ENCODE measurements at regions not wholly inside any gene's neighbourhood (a gene's known extent, or its start where the extent isn't known, plus 50 kb on each side); places are given as distances from the start of the nearest gene placed in this dataset.

DNA sequence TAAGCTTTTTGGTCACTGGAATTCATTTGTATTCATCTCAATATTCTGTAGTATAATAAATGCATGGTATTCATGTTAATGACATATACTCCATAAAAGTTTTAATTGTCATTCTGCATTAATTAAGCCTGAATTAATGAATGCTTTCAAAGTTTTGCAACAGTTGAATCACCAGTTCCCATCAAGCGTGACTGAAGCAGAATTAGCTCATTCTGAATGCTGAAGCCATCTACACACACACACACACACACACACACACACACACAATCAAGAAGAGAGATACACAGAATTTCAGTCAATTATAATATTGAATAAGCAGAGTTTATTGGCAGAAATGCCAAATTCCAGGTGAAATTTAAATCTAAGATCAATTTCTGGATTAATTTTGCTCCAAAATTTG lies 252.1 kb upstream of the KCNMB2 start:
- no peak for DNase-seq

DNA sequence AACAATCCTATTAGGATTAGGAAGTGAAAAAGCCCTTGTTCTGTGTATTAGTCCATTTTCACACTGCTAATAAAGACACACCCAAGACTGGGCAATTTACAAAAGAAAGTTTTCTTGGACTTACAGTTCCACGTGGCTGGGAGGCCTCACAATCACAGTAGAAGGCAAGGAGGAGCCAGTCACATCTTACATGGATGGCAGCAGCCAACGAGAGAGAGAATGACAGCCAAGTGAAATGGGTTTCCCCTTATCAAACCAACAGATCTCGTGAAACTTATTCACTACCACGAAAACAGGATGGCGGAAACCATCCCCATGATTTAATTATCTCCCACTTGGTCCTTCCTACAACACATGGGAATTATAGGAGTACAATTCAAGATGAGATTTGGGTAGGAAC lies 248.2 kb upstream of the KCNMB2 start:
- no peak for DNase-seq

DNA sequence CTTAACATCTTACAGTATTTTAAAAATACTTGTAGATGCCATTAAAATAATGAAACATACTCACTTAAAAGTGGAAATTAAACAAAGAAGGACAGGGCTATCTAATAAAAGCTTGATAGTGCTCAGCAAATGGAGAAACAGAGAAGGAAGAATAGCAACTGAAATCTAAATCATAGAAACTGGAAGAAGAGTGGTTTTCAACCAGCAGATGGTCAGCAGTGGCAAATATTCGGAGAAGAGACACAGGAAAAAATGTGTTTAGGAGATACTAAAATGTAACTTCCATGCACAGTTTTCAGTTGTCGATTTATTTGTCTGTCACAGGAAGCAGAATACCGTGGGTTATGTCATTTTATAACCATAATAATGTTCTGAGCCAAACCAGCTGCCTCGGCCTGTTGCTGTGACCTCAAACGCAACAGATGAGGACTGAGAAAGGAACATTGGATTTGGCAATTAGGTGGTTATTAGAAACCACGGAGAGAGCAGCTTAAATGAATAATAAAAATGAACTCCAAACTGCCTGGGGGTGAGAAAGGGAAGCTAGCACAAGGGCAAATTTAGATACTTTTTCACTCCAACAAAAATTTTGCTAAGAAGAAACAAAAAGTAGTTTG lies 246.6 kb upstream of the KCNMB2 start:
- DNase-seq = no peak

DNA sequence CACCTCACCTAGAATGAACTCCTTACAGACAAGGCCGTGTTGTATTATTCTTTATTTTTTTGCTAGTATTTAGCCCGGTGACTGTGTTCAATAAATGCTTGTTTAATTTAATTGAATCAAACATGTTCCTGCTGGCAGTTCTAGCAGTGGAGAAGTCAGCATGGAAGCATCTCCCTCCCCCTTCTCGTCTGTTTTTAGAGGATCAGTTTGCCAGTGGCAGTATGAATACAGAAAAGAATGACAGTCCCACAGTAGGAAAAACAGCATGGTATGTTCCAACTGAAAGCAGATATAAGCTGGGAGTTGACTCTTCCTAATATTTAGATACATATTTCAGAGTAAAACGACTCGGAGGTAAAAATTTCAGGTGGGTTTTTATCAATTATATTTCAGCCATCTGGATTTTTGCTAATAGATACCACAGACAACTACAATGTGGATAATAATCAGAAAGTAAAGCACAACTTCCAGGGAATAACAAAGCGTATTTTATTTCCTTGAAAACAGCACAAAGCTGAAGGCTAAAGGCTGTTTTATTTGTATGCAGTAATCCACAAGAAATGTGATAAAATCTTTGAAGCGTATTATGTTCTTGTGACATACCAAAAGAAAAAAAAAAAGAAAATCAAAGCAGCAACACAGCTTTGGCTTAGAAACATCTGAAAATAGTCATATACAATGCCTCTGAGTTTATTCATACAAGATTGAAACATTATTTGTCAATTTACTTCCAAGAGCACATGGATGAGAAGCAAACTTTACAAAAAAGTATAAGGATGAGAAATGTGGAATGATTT lies 244.5 kb upstream of the KCNMB2 start:
- peak in 1 of 51 donors; percentile 9 for DNase-seq

DNA sequence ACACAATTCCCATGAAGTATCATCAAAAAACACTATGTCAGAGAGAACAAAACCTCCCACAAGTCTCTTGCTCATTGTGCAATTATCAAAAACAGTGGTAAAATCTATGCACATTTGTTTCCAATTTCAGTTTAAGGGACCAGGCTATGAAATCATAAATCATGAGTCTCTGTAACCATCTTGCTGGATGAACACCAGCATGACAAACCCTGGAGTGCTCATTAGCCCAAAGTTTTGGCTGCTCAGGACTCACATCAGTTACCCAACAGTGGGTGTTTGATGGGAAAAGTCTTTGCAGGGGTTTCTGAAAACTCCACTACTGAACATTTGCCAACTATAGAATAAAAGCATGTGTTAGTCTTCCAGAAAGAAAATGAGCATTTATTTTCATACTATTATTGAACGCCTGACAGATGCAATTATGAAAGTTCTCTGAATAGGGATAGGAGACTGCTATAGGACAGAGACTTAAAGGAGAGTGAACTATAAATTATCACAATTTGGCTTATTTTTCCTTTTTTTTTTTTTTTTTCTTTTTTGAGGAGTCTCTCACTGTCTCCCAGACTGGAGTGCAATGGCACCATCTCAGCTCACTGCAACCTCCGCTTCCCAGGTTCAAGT lies 240.8 kb upstream of the KCNMB2 start:
- peak in 2 of 51 donors; percentile 15 to 33 for DNase-seq

DNA sequence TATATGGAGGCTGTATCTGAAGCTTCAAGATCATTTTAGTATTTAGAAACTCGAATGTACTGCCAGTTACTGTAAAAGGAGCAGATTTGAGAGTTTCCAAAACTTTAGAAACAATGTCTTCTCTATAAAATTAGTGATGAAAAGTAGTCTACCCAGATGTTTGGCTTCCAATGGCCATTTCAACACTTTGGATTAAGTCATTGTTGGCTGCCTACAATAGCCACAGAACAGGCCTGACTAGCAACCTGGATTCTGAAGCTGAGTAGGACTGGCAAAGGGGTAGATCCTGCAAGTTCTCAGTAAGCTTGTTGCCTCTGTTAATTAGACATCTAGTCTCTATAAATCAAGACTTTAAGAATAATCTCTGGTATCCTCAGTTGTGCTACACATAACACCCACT lies 239.0 kb upstream of the KCNMB2 start:
- DNase-seq = no peak

DNA sequence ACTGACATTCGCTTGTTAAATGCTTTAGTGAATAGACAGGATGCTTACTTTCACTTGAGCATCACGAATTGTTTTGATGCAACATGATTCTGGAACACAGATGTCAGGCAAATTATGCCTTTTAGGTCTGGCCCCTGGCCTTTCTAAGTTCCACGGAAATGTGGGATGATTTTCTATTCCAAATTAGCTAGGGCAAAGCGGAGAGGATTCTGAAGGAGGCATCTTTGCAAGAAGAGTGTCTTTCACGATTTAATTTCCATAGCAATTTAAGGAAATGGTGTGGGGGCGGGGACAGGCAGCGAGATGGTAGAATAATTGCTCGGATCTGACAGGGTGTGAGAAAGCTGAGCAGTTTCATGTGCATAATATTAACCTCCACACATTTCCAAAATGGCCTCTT lies 238.5 kb upstream of the KCNMB2 start:
- DNase-seq = peak in 2 of 51 donors; percentile 11 to 46

DNA sequence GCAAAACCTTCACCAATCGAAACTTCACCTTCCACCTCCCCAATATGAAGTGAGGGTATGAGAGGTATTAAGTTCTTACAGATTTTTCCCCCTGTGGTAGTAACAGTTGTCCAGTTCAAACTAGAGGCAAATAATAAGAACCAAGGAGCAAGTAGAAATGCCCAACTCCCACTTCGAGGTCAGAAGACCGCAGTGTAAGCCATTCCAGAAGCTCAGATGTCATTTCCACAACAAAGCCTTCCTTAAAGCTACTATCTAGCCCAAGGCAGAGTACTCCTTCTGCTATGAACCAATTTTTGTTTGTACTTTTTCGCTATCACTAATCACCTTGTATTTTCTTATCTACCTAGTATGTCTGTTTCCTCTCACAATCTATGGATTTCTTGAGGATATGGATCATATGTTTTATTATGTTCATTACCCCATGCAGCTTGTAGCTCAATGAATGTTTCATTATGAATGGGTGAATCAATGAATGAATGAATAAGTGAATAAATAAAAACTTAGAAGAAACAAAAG lies 235.7 kb upstream of the KCNMB2 start:
- DNase-seq = no peak

DNA sequence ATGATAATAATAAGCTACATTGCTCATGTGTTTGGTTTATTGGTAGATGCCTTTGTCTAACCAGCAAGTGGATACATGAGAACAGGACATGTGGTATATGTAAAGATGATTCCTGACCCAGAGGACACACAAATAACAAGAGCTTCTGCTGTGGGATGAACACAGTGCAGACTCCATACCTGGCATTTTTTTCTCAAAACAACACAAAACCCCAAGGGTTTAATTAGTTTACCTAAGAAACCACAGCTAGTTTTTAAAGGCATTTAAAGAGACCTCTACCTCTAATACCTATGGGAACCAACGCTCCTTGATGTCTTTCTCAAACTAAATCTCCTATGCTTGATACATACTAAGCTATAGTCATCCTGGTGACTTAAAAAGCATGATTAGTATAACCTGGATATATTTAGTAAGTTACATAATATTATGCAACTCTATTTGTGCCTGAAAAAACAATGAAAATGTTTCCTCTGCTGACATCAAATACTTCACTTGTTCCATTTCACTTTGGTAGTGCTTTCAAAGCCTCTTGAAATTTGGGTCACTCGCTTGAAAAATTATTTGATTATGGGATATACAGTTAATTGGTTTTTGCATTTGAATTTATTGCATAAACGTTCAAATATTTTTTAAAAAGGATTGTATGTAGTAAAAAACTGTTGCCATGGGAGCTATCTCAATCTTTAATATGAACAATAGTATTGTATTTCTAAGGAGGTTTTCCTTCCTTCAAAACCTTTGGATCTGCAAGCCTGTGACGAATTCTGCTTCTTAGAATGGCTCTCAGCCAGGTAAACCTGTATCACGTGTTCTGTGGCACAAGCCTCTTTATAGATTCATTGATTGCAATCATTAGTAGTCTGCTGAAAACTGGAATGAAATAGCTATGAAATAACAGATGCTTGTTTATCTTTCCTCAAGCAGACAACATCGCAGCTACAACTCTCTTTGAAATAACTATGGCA lies 233.0 kb upstream of the KCNMB2 start:
- DNase-seq = no peak

DNA sequence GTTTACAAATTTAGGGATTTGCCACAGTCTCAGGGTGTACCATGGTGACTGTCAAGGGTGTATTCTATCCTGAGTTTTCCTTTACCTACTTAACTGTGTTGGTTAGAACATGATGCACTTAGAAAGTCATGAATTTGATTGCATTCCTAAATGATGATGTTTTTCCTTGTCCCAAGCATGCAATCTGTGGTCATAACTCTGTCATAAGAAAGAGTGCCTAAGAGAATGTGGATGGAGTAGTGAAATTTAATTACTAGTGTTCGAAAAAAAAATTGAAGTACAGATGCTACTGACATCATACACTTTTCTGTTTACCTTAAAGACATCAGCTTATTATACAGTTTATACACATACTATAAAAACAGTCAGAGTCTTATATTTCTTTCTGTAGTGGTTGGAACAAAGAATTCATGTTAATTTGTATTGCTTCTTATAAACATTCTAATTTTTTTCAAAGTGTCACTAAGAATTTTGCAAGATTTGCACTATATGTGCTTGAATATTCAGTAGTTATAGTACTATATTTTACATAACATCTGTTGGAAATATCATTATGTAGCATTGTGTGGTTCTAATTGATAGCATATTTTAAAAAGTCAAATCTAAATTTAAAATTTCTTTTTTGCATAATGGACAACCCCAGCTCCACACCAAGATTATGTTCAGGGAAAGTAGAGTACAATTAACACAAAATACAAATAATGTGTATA lies 231.3 kb upstream of the KCNMB2 start:
- DNase-seq = no peak

DNA sequence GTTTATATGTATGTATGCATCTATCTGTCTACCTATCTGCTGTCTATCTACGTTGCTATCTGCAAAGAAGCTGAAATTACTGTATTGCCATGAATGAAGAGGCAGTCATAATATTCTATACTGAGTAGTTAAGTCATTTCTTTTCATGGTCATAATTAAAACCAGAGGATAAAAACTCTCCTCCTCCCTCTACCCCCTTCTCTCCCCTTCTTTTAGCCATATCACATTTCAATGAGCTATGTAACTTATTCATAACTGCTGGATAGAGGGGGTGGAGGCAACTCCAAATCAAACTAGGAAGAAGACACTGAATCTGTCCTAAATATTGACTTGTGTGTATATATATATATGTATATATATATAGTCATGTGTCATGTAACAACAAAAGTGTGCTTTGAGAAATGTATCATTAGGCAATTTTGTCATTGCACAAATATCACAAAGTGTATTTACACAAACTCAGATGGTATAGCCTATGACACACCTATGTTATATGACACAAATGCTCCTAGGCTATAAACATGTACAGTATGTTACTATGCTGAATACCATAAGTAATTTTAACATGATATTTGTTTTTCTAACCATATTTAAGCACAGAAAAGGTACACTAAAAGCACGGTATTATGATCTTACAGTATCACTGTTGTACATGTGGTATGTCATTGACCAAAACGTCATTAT lies 229.7 kb upstream of the KCNMB2 start:
- no peak for DNase-seq

DNA sequence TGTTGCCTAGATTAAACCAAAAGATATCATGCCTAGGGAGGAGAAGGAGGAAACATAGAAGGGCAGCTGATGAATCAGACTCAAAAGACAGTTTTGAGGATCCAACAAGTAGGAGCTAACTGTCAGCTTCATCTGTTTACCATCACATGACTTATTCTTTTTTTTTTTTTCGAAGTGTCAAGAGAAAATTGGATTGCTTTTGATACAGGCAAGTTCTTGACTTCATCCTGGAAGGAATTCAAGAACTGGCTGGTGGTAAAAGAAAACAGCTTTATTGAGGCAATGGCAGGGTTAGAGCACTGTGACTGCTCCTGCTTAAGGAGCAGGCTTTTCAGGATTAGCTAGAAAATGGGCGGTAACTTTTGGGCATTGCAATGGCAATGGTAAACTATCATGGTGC lies 227.5 kb upstream of the KCNMB2 start:
- no peak for DNase-seq

DNA sequence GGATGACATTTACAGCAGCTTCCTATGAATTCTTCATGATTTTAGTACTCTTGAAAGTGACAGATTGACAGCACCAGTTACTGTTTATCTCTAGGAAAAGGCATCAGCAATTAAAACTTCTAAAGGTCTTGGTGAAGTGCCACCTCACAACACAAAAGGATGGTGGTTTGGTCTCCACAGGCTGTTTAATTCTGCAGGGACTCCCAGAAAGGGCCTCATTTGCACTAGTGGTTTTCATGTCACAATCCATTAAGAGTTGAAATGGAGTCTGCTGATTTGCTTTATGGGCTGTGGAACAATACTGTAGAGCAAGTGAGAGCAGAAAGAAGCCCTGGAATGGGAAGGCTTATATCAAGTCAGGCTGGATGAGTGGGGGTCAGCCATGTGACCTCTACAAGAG lies 225.3 kb upstream of the KCNMB2 start:
- DNase-seq = no peak

DNA sequence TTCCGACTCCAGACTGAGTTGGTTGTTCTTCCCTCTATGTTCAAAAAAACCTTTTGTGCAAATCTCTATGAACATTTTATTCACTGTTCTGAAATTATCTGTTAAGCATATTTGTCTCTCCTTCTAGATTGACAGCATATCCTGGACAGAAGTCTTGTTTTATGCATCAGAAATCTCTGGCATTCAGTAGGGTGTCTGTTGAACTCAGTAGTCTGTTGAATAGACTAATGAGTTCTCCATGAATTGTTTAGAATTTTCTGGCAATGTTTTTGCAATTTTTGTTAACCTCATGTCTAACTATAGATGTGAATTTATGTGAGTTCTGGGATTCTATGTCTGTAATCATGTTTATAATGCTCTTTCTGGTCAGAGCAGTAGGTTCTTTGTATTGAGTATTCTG lies 222.5 kb upstream of the KCNMB2 start:
- no peak for DNase-seq

DNA sequence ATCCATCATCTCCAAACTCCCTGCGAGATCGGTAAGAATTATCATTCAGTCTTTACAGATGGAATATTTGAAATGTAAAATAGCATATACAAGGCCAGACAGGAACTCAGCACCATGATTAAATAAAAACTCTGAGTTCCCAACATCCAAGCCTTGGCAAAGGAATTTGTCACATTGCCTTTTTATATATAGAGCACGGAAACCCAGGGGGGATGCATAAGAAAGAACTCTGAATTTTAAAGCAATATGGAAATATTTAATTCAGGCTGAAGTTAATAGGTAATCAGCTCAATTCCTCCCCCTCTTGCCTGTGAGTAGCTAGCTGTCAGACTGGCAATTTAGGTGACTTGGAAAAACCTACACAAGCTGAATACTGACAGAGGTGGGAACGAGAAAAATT lies 217.9 kb upstream of the KCNMB2 start:
- peak in 1 of 51 donors; percentile 55 for DNase-seq

DNA sequence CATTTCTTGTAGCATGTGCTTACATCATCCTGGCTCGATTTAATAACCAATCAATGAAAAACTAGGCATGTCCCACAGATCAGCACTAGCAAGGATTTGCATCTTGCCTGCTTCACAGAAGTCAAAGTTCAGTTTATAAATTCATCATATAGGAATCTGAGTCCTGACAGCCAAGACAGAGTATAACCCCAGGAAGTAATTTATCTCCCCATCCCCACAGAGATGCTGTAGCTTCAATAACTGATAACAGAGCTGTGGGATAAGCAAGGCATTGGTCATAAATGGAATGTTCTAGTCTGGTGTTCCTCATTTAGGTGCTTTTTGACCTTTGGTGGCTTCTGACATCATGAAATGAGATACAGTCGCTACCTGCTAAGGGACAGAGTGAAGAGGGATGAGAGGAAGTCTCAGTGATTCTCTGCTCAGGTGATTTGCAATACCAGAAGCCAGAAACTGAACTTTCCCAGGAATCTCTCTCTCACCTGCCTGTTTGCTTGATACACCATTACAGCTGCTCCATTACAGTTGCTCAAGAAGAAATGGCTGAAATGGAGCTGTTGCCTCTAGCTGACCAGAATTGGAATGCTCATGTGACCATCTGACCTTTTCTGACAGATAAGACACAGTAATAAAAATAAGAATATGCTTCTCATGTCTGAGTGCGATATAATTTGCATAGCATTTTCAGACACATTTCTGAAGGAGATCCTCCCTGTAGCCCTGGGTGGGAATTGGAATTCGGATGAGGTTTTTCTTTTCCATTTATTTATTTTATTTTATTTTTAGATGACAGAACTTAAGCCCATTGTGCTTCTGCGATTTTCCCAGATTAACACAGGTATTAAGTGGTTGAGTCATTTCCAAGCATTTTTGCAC lies 217.1 kb upstream of the KCNMB2 start:
- no peak for DNase-seq

DNA sequence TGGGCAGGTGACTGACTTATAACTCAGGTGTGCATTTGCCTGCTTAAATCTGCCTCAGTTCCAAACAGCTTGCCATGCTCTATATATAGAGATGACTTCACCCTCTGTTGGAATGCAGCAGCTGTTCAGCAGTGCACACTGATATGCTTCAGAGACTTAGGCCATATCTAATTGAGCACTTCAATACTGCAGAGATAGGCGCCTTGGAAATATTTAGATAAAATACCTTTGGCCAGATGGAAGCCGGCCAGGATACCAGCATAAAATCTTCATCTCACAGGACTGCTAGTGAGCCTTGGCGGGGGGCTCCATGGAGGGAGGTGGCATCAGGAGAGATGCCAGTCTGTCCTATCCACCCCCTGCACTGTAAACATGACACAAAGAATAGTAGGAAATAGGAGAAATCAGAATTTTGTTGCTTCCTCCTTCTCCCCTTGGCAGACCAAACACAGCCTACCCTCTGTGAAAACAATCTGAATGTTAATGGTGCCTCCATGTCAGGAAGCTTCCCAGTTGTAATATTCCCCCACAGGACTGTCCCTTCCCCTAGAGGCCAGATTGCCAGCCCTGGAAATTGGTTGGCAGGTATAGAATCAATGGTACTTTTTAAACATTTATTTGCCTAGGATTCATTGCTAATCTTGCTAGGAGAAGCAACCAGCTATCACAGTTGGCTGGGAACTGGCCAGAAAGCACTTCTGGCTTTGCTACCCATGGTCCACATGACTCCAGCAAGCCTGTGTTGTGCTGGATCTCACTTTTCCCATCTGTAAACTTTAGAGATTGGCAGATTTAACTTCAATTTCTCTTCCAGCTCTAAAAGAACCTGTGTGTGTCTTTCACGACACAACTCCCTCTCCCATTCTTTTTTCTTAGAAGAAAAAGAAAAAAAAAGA lies 215.5 kb upstream of the KCNMB2 start:
- DNase-seq = peak in 1 of 51 donors; percentile 22

DNA sequence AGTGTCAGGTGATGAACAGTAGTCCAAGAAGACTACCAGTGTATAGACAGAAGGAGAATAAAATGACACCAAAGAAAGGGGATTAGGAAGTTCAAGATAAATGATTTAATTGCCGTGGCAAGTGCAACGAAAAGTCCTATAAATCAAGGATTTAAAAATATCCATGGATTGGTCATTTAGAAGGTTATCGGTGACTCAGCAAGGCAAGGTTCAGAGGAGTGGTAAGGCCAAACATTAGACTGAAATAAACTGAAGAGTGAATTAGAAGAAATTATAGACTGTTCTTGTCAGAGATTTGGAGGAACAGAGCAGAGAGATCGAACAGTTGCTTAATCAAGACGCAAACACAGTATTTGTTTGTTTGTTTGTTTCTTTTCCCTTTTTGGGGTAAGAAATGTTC lies 211.9 kb upstream of the KCNMB2 start:
- no peak for DNase-seq

Measured in hypothalamus (tissue), 51 donors.